Vagina (tissue), 2 donors: ENCODE measurements at regions not wholly inside any gene's neighbourhood (a gene's known extent, or its start where the extent isn't known, plus 50 kb on each side); places are given as distances from the start of the nearest gene placed in this dataset.

ENCODE experiments used
- POLR2AphosphoS5 ChIP-seq, 2 donors: sonication (generic); formaldehyde crosslinking; IDR thresholded peaks; one replicate each; pipeline ENCODE4 v1.9.0; 2017; ENCODE audit warnings: antibody characterized with exemption in 2 of 2, mild to moderate bottlenecking in 2 of 2, low read depth in 1 of 2; ENCODE audit not compliant: insufficient read depth in 1 of 2
- TF ChIP-seq, protein P1 (sequence below), 3 experiments: fragments of 450-650 bp in 2 of 3; fragments of 200-600 bp in 1 of 3; sonication (generic) in 1 of 3; IDR thresholded peaks; one replicate each; pipeline ENCODE4 v1.5.1; 2017 to 2019; ENCODE audit warnings: antibody characterized with exemption in 3 of 3, mild to moderate bottlenecking in 2 of 3, moderate library complexity in 2 of 3

DNA sequence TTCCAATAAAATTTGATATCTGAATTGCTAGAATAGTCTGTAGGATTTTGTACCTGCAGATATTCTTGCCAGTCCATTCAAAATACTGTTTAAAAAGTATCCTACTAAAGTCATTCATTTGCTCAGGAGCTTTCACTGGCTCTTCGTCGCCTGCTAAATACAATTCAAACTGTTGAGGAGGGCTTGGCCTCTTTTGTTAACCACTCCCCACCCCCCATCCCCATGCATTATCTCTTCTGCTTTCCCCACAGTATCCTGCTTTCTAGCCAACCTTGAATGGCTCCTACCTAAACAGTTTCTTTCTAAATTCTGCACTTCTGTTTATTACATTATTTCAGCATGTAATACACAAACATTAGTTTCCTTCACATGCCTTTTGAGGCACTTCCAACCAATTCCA lies 230.8 kb downstream of the CPE start:
- TF ChIP-seq, protein P1, sequence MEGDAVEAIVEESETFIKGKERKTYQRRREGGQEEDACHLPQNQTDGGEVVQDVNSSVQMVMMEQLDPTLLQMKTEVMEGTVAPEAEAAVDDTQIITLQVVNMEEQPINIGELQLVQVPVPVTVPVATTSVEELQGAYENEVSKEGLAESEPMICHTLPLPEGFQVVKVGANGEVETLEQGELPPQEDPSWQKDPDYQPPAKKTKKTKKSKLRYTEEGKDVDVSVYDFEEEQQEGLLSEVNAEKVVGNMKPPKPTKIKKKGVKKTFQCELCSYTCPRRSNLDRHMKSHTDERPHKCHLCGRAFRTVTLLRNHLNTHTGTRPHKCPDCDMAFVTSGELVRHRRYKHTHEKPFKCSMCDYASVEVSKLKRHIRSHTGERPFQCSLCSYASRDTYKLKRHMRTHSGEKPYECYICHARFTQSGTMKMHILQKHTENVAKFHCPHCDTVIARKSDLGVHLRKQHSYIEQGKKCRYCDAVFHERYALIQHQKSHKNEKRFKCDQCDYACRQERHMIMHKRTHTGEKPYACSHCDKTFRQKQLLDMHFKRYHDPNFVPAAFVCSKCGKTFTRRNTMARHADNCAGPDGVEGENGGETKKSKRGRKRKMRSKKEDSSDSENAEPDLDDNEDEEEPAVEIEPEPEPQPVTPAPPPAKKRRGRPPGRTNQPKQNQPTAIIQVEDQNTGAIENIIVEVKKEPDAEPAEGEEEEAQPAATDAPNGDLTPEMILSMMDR (IDR thresholded peaks at IDR 0.05), result no peak
- TF ChIP-seq POLR2AphosphoS5 (IDR thresholded peaks at IDR 0.05; ENCODE audit: insufficient read depth in 1 of 2, low read depth in 1 of 2), result no peak
